Stimulated activated naive B cell treated with anti-CD40 and anti-IgM and Interleukin-4, amounts not matched to agents 10 μg/mL and 1 μg/mL and 100 μg/mL, for 72 hours (primary cell): ENCODE measurements at regions not wholly inside any gene's neighbourhood (a gene's known extent, or its start where the extent isn't known, plus 50 kb on each side); places are given as distances from the start of the nearest gene placed in this dataset.

ENCODE experiments used
- ATAC-seq, 2 donors: fragments of 150-1000 bp; cut with Tn5 transposase; replicated peaks; 2 replicates each; pipeline ENCODE4 v1.10.0; 2021; ENCODE audit warnings: moderate library complexity in 1 of 2
- DNase-seq: peaks from one replicate; pipeline ENCODE4 v3.0.0; 2021
- H3K27ac Mint-ChIP-seq: one replicate; pipeline ENCODE4 v1.8.0; 2022; ENCODE audit warnings: mild to moderate bottlenecking, mixed read lengths
- H3K27me3 Mint-ChIP-seq, 2 donors: one replicate each; pipeline ENCODE4 v1.8.0; 2022; ENCODE audit warnings: mixed read lengths in 2 of 2
- H3K36me3 Mint-ChIP-seq, 2 donors: one replicate each; pipeline ENCODE4 v1.8.0; 2022; ENCODE audit warnings: mixed read lengths in 2 of 2, mild to moderate bottlenecking in 1 of 2
- H3K4me1 Mint-ChIP-seq, 2 donors: one replicate each; pipeline ENCODE4 v1.8.0; 2022; ENCODE audit warnings: mixed read lengths in 2 of 2, mild to moderate bottlenecking in 1 of 2
- H3K4me3 Mint-ChIP-seq, 2 donors: one replicate each; pipeline ENCODE4 v1.8.0; 2022; ENCODE audit warnings: mild to moderate bottlenecking in 2 of 2, mixed read lengths in 2 of 2, moderate library complexity in 1 of 2
- H3K9me3 Mint-ChIP-seq, 2 donors: one replicate each; pipeline ENCODE4 v1.8.0; 2022; ENCODE audit warnings: mixed read lengths in 2 of 2, mild to moderate bottlenecking in 1 of 2

GRCh38 chr13:106917673-106918556 lies 350.0 kb upstream of the ARGLU1 start:
- Mint-ChIP-seq H3K36me3 (no peaks in the 10 kb centered on the region), H3K4me3 (peak overlapping the region; percentile 84 to 90), H3K4me1 (peaks cover 10 to 14% of the 10 kb centered on the region in 2 donors), H3K27ac (peak overlapping the region; percentile 90), H3K27me3 (peaks cover 14 to 38% of the 10 kb centered on the region in 2 donors), H3K9me3 (no peaks in the 10 kb centered on the region)
- ATAC-seq (peak; percentile 92 to 93), DNase-seq (peak; percentile 70)

- Mint-ChIP-seq H3K27ac (peak overlapping the region; percentile 14), H3K36me3 (no peaks in the 10 kb centered on the region), H3K4me1 (peaks cover 10 to 14% of the 10 kb centered on the region in 2 donors), H3K27me3 (peaks cover 9 to 33% of the 10 kb centered on the region in 2 donors), H3K4me3 (peak overlapping the region; percentile 84 to 90), H3K9me3 (no peaks in the 10 kb centered on the region)
- DNase-seq (no peak), ATAC-seq (no peak)
Observed at GRCh38 chr13:106917024-106917571, 349.2 kb upstream of the ARGLU1 start.

- Mint-ChIP-seq H3K9me3 (peaks cover 0 to 4% of the 10 kb centered on the region in 2 donors), H3K27me3 (peaks cover 9 to 27% of the 10 kb centered on the region in 2 donors), H3K4me1 (peaks cover 13 to 14% of the 10 kb centered on the region in 2 donors), H3K4me3 (no peak overlapping the region), H3K36me3 (no peaks in the 10 kb centered on the region), H3K27ac (no peak overlapping the region)
- DNase-seq (no peak), ATAC-seq (no peak)
Observed at GRCh38 chr13:106916329-106916976, 348.5 kb upstream of the ARGLU1 start.

- H3K4me3 Mint-ChIP-seq, result no peak overlapping the region
- H3K9me3 Mint-ChIP-seq, result peaks cover 0 to 5% of the 10 kb centered on the region in 2 donors
- H3K4me1 Mint-ChIP-seq, result peaks cover 14 to 16% of the 10 kb centered on the region in 2 donors
- ATAC-seq, result no peak
- DNase-seq, result no peak
- H3K27me3 Mint-ChIP-seq, result peaks cover 7 to 19% of the 10 kb centered on the region in 2 donors
- H3K36me3 Mint-ChIP-seq, result no peaks in the 10 kb centered on the region
- H3K27ac Mint-ChIP-seq, result no peak overlapping the region
Observed at GRCh38 chr13:106915146-106915545, 347.2 kb upstream of the ARGLU1 start.

- DNase-seq (no peak), ATAC-seq (no peak)
- Mint-ChIP-seq H3K27ac (no peak overlapping the region), H3K36me3 (no peaks in the 10 kb centered on the region), H3K4me3 (no peak overlapping the region), H3K27me3 (peaks cover 7 to 22% of the 10 kb centered on the region in 2 donors), H3K9me3 (peaks cover 0 to 5% of the 10 kb centered on the region in 2 donors), H3K4me1 (peaks cover 0 to 6% of the 10 kb centered on the region in 2 donors)
Observed at GRCh38 chr13:106911627-106912026, 343.7 kb upstream of the ARGLU1 start.

GRCh38 chr13:106911020-106911419 lies 343.1 kb upstream of the ARGLU1 start:
- Mint-ChIP-seq H3K27ac (no peak overlapping the region), H3K4me3 (no peak overlapping the region)

GRCh38 chr13:106906426-106906996 lies 338.6 kb upstream of the ARGLU1 start:
- Mint-ChIP-seq H3K27me3 (peaks cover 4 to 13% of the 10 kb centered on the region in 2 donors), H3K27ac (no peak overlapping the region), H3K9me3 (peaks cover 0 to 2% of the 10 kb centered on the region in 2 donors), H3K36me3 (no peaks in the 10 kb centered on the region), H3K4me3 (no peak overlapping the region), H3K4me1 (peaks cover 0 to 4% of the 10 kb centered on the region in 2 donors)
- no peak for ATAC-seq
- no peak for DNase-seq

More at GRCh38 chr13:106911020-106911419, 343.1 kb upstream of the ARGLU1 start:
- Mint-ChIP-seq H3K4me1 (peaks cover 0 to 6% of the 10 kb centered on the region in 2 donors), H3K27me3 (peaks cover 7 to 22% of the 10 kb centered on the region in 2 donors), H3K36me3 (no peaks in the 10 kb centered on the region), H3K9me3 (peaks cover 0 to 5% of the 10 kb centered on the region in 2 donors)
- no peak for ATAC-seq
- DNase-seq, result no peak

GRCh38 chr13:106905380-106906162 lies 337.6 kb upstream of the ARGLU1 start:
- Mint-ChIP-seq H3K27me3 (peaks cover 0 to 13% of the 10 kb centered on the region in 2 donors), H3K9me3 (no peaks in the 10 kb centered on the region), H3K4me3 (no peak overlapping the region), H3K4me1 (no peaks in the 10 kb centered on the region), H3K27ac (no peak overlapping the region), H3K36me3 (no peaks in the 10 kb centered on the region)
- no peak for ATAC-seq
- no peak for DNase-seq

GRCh38 chr13:106899442-106899841 lies 331.5 kb upstream of the ARGLU1 start:
- no peaks in the 10 kb centered on the region for H3K4me1 Mint-ChIP-seq
- no peaks in the 10 kb centered on the region for H3K36me3 Mint-ChIP-seq
- ATAC-seq, result no peak
- no peak overlapping the region for H3K4me3 Mint-ChIP-seq
- DNase-seq, result no peak
- peaks cover 0 to 3% of the 10 kb centered on the region in 2 donors for H3K27me3 Mint-ChIP-seq
- no peak overlapping the region for H3K27ac Mint-ChIP-seq
- H3K9me3 Mint-ChIP-seq, result no peaks in the 10 kb centered on the region

GRCh38 chr13:106898231-106898630 lies 330.3 kb upstream of the ARGLU1 start:
- Mint-ChIP-seq H3K4me1 (no peaks in the 10 kb centered on the region), H3K27ac (no peak overlapping the region), H3K4me3 (no peak overlapping the region), H3K36me3 (no peaks in the 10 kb centered on the region), H3K27me3 (peaks cover 0 to 3% of the 10 kb centered on the region in 2 donors), H3K9me3 (no peaks in the 10 kb centered on the region)
- ATAC-seq (no peak), DNase-seq (no peak)

GRCh38 chr13:106888148-106888547 lies 320.2 kb upstream of the ARGLU1 start:
- H3K9me3 Mint-ChIP-seq, result peaks cover 0 to 2% of the 10 kb centered on the region in 2 donors
- H3K27me3 Mint-ChIP-seq, result peaks cover 0 to 6% of the 10 kb centered on the region in 2 donors

GRCh38 chr13:106887686-106888085 lies 319.7 kb upstream of the ARGLU1 start:
- Mint-ChIP-seq H3K9me3 (peaks cover 0 to 2% of the 10 kb centered on the region in 2 donors), H3K36me3 (no peaks in the 10 kb centered on the region), H3K27ac (no peak overlapping the region), H3K4me1 (no peaks in the 10 kb centered on the region), H3K4me3 (no peak overlapping the region), H3K27me3 (peaks cover 0 to 6% of the 10 kb centered on the region in 2 donors)
- no peak for DNase-seq
- ATAC-seq, result no peak

More at GRCh38 chr13:106888148-106888547, 320.2 kb upstream of the ARGLU1 start:
- H3K27ac Mint-ChIP-seq, result no peak overlapping the region
- DNase-seq (no peak), ATAC-seq (no peak)
- no peak overlapping the region for H3K4me3 Mint-ChIP-seq
- H3K36me3 Mint-ChIP-seq, result no peaks in the 10 kb centered on the region
- H3K4me1 Mint-ChIP-seq, result no peaks in the 10 kb centered on the region

GRCh38 chr13:106883976-106884375 lies 316.0 kb upstream of the ARGLU1 start:
- Mint-ChIP-seq H3K27me3 (peaks cover 0 to 6% of the 10 kb centered on the region in 2 donors), H3K36me3 (no peaks in the 10 kb centered on the region), H3K27ac (no peak overlapping the region), H3K9me3 (peaks cover 0 to under 1% of the 10 kb centered on the region in 2 donors), H3K4me1 (no peaks in the 10 kb centered on the region), H3K4me3 (no peak overlapping the region)
- DNase-seq (no peak), ATAC-seq (no peak)
